ENCODE measurements at regions not wholly inside any gene's neighbourhood (a gene's known extent, or its start where the extent isn't known, plus 50 kb on each side); places are given as distances from the start of the nearest gene placed in this dataset.
"Not testable (repeated sequence)": the region's sequence is repeated elsewhere in the genome, so short reads cannot be mapped to it uniquely, and the experiment has no call there.

GRCh38 chr11:12585861-12586260, 88.4 kb upstream of the TEAD1 start:
- no peak for DNase-seq

GRCh38 chr11:12587333-12587991, 86.8 kb upstream of the TEAD1 start:
- DNase-seq: no peak

GRCh38 chr11:12591706-12592105, 82.5 kb upstream of the TEAD1 start:
- DNase-seq: no peak

GRCh38 chr11:12592283-12592682, 81.9 kb upstream of the TEAD1 start:
- DNase-seq: no peak

- DNase-seq: not testable (repeated sequence)
These were observed 79.0 kb upstream of the TEAD1 start for GRCh38 chr11:12595089-12595847.

GRCh38 chr11:12598330-12599256, 75.6 kb upstream of the TEAD1 start:
- DNase-seq: no peak

GRCh38 chr11:12599408-12600143, 74.6 kb upstream of the TEAD1 start:
- DNase-seq: peak; percentile 50

- DNase-seq: no peak
These were observed 73.4 kb upstream of the TEAD1 start for GRCh38 chr11:12600829-12601228.

- DNase-seq: no peak
These were observed 71.8 kb upstream of the TEAD1 start for GRCh38 chr11:12602421-12602820.

- DNase-seq: no peak
These were observed 70.8 kb upstream of the TEAD1 start for GRCh38 chr11:12603143-12604088.

- no peak for DNase-seq
These were observed 69.6 kb upstream of the TEAD1 start for GRCh38 chr11:12604557-12605153.

- no peak for DNase-seq
These were observed 67.6 kb upstream of the TEAD1 start for GRCh38 chr11:12606597-12606996.

- not testable (repeated sequence) for DNase-seq
These were observed 65.5 kb upstream of the TEAD1 start for GRCh38 chr11:12608678-12609077.

- no peak for DNase-seq
These were observed 62.9 kb upstream of the TEAD1 start for GRCh38 chr11:12611352-12611751.

- no peak for DNase-seq
These were observed 56.6 kb upstream of the TEAD1 start for GRCh38 chr11:12617632-12618031.

- DNase-seq: no peak
These were observed 55.3 kb upstream of the TEAD1 start for GRCh38 chr11:12618743-12619540.

GRCh38 chr11:12623869-12624268, 50.4 kb upstream of the TEAD1 start:
- DNase-seq: no peak
